Left lung (tissue), 4 donors: ENCODE measurements at regions not wholly inside any gene's neighbourhood (a gene's known extent, or its start where the extent isn't known, plus 50 kb on each side); places are given as distances from the start of the nearest gene placed in this dataset.

Experiments used
- ATAC-seq: fragments of 200-7000 bp; cut with Tn5 transposase; one replicate; pipeline ENCODE4 v1.9.1; 2020; ENCODE audit warnings: moderate library complexity
- DNase-seq, 4 donors: peaks; one replicate each; pipeline ENCODE4 v3.0.0-alpha.2; 2013 to 2020
- H3K27ac ChIP-seq, 2 donors: fragments of 200-600 bp; sonication (generic) in 1 of 2; one replicate each; pipeline versions ENCODE4 v1.5.0 to v1.8.0; 2020 to 2021
- H3K27me3 ChIP-seq, 2 donors: fragments of 200-600 bp; sonication (generic) in 1 of 2; one replicate each; pipeline versions ENCODE4 v1.5.0 to v1.8.0; 2020 to 2021
- H3K36me3 ChIP-seq, 2 donors: fragments of 200-600 bp; sonication (generic) in 1 of 2; one replicate each; pipeline versions ENCODE4 v1.5.0 to v1.8.0; 2020 to 2021
- H3K4me1 ChIP-seq, 2 donors: fragments of 200-600 bp; one replicate each; pipeline ENCODE4 v1.8.0; 2021
- H3K4me3 ChIP-seq, 2 donors: fragments of 200-600 bp; sonication (generic) in 1 of 2; one replicate each; pipeline versions ENCODE4 v1.5.0 to v1.8.0; 2020 to 2021; ENCODE audit warnings: mild to moderate bottlenecking in 1 of 2
- H3K9me3 ChIP-seq, 2 donors: fragments of 200-600 bp; sonication (generic) in 1 of 2; one replicate each; pipeline versions ENCODE4 v1.5.0 to v1.8.0; 2020 to 2021
- CTCF ChIP-seq, 2 donors: fragments of 200-600 bp; sonication (generic) in 1 of 2; IDR thresholded peaks; one replicate each; pipeline versions ENCODE4 v1.5.0 to v1.8.0; 2021; ENCODE audit warnings: antibody characterized with exemption in 2 of 2
- intact Hi-C, 2 donors: fragments of 100-400 bp; cut with DNase I; formaldehyde crosslinking; loops; one replicate each; pipeline versions ENCODE4 v1.11.2 to v1.14.2; 2022
- donor health status: DM: no; HTN: yes; CAD: no.
- donor health status: DM: no; HTN: no; CAD: no.

GRCh38 chr6:113696960-113697359 lies 160.2 kb upstream of the MARCKS start:
- ATAC-seq (no peak), DNase-seq (no peak)
- Histone ChIP-seq H3K36me3 (no peaks in the 10 kb centered on the region), H3K4me1 (peaks cover 7 to 32% of the 10 kb centered on the region in 2 donors), H3K27me3 (no peaks in the 10 kb centered on the region), H3K27ac (peak overlapping the region in 1 of 2 donors; percentile 11), H3K4me3 (no peak overlapping the region), H3K9me3 (no peaks in the 10 kb centered on the region)
- no peak for TF ChIP-seq CTCF (IDR thresholded peaks at IDR 0.05)
- intact Hi-C loops: no loop called here

DNA sequence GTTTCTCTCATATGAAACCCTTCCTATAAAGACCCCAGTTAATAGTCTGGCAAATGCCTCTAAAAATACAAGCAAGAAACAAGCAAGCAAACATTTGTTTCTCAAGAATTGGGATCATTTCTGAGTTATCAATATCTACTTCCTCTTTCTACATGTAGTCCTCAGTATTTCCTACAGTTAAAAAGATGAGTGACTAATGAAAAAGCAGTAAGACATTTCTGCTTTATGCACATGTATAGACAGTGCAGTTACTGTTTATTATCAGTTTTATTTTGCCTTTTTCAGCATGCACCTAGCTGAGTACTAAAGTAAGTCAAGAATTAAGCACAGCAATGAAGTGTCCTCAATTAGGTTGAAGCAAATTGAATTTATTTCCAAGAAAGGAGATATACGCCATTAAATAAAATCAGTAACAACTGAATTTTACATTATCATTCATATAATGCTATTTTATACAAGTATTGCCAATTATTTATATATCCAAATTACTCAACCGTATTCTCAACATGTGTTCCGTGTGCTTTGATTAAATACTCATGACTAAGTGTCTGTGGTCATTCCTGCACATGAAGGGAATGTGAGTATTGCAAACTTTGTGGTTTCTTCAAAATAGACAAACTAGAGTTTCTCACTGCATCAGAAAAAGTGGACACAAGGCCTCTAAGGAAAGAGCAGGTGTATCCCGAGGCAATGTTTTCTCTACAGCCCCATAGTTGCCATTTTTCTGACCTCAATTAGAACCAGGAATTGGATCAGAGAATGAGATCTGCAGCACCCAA lies 159.3 kb upstream of the MARCKS start:
- H3K4me1 ChIP-seq: peaks cover 7 to 32% of the 10 kb centered on the region in 2 donors
- no peaks in the 10 kb centered on the region for H3K9me3 ChIP-seq
- H3K36me3 ChIP-seq: no peaks in the 10 kb centered on the region
- intact Hi-C loops: no loop called here
- H3K4me3 ChIP-seq: no peak overlapping the region
- peak overlapping the region in 1 of 2 donors; percentile 11 for H3K27ac ChIP-seq
- no peak for TF ChIP-seq CTCF (IDR thresholded peaks at IDR 0.05)
- ATAC-seq (peak; percentile 46), DNase-seq (no peak)
- no peaks in the 10 kb centered on the region for H3K27me3 ChIP-seq

DNA sequence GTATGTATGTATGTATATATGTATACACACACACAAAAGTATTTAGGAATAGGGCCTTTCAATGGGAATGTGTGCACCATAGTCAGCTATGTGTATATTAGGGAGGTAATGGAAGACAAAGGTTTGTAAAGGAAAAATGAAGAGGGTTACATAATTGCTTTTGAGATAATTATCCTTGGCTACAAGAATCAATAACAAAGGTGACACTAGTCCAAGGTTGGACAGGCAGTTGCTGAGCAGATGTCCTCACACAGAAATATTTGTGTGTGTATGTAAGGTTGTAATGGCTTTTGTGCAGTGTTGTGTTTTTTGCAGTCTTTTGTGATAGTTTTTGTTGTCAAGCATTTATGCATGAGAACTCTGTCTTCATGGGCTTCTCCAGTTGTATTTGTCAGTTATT lies 157.9 kb upstream of the MARCKS start:
- Histone ChIP-seq H3K9me3 (no peaks in the 10 kb centered on the region), H3K27ac (no peak overlapping the region), H3K36me3 (no peaks in the 10 kb centered on the region), H3K27me3 (no peaks in the 10 kb centered on the region), H3K4me3 (no peak overlapping the region), H3K4me1 (peaks cover 7 to 32% of the 10 kb centered on the region in 2 donors)
- ATAC-seq: no peak
- DNase-seq: no peak
- intact Hi-C loops: no loop called here
- no peak for TF ChIP-seq CTCF (IDR thresholded peaks at IDR 0.05)

DNA sequence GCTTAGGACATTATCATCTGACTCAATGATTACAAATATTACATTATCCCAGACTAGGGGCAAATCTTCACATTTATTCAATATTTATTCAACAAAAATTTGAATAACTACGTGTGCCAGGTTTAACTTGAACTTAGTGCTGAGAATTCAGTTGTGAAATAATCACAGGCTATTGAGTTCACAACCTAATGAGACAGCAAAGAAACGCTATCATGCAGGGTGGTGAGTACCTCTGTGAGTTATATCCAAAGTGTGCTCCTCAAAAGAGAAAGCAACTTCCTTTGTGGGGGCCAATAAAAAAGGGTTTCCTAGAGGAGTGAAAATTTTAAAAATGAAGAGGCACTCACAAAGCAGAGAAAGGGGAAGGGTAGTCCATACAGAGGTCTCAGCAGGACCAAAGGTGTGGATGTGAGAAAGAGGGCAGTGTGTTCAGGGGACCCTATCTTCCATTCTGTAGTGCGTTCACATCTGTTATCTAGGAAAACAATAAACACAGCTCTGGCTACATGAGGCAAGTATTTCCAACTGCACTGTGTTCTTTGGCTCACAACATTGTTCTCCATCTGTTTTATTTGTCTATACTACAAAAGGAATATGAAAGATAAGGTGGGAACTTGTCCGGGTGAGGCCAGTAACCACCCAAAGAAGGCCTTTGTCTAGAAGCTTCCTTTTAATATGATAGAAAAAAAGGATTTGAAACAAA lies 155.4 kb upstream of the MARCKS start:
- H3K27ac ChIP-seq: no peak overlapping the region
- ATAC-seq (no peak), DNase-seq (no peak)
- H3K27me3 ChIP-seq: no peaks in the 10 kb centered on the region
- no peak for TF ChIP-seq CTCF (IDR thresholded peaks at IDR 0.05)
- no peak overlapping the region for H3K4me3 ChIP-seq
- intact Hi-C loops: no loop called here
- no peaks in the 10 kb centered on the region for H3K9me3 ChIP-seq
- H3K36me3 ChIP-seq: no peaks in the 10 kb centered on the region
- H3K4me1 ChIP-seq: peaks cover 7 to 14% of the 10 kb centered on the region in 2 donors

- TF ChIP-seq CTCF (IDR thresholded peaks at IDR 0.05): no peak
- no peaks in the 10 kb centered on the region for H3K4me1 ChIP-seq
- DNase-seq: no peak
- no peak overlapping the region for H3K27ac ChIP-seq
- no peaks in the 10 kb centered on the region for H3K36me3 ChIP-seq
- peaks cover 0 to 6% of the 10 kb centered on the region in 2 donors for H3K27me3 ChIP-seq
- intact Hi-C loops: no loop called here
- H3K9me3 ChIP-seq: no peaks in the 10 kb centered on the region
- no peak for ATAC-seq
- H3K4me3 ChIP-seq: no peak overlapping the region
Measured at GRCh38 chr6:113707194-113707593, 150.0 kb upstream of the MARCKS start.
